H9 (cell line): ENCODE measurements at regions not wholly inside any gene's neighbourhood (a gene's known extent, or its start where the extent isn't known, plus 50 kb on each side); places are given as distances from the start of the nearest gene placed in this dataset.

Experiments
- DNase-seq: peaks from one replicate; pipeline ENCODE4 v3.0.0-alpha.2; 2017
- H2AFZ ChIP-seq: one replicate; pipeline ENCODE4 v1.6.1; 2013; ENCODE audit warnings: mild to moderate bottlenecking, low read length, control low read depth, moderate library complexity
- H2AK5ac ChIP-seq: 2 replicates; pipeline ENCODE4 v1.6.1; 2013; ENCODE audit warnings: low read length, control low read depth, mixed read lengths; ENCODE audit not compliant: insufficient read length
- H2BK120ac ChIP-seq: one replicate; pipeline ENCODE4 v1.6.1; 2013; ENCODE audit warnings: low read depth, mild to moderate bottlenecking, low read length, control low read depth, inconsistent platforms; ENCODE audit not compliant: poor library complexity, severe bottlenecking
- H2BK12ac ChIP-seq: 2 replicates; pipeline ENCODE4 v1.6.1; 2013; ENCODE audit warnings: low read length, control low read depth, mixed read lengths, low read depth; ENCODE audit not compliant: insufficient read length
- H2BK15ac ChIP-seq: 2 replicates; pipeline ENCODE4 v1.6.1; 2013; ENCODE audit warnings: low read depth, low read length, control low read depth
- H2BK20ac ChIP-seq: one replicate; pipeline ENCODE4 v1.6.1; 2013; ENCODE audit warnings: low read depth, mild to moderate bottlenecking, low read length, control low read depth, inconsistent platforms; ENCODE audit not compliant: poor library complexity, severe bottlenecking
- H2BK5ac ChIP-seq: 2 replicates; pipeline ENCODE4 v1.6.1; 2013; ENCODE audit warnings: low read length, control low read depth, mixed read lengths; ENCODE audit not compliant: insufficient read length
- H3K14ac ChIP-seq: 2 replicates; pipeline ENCODE4 v1.6.1; 2013; ENCODE audit warnings: low read length, control low read depth; ENCODE audit not compliant: insufficient read depth
- H3K18ac ChIP-seq: 2 replicates; pipeline ENCODE4 v1.6.1; 2013; ENCODE audit warnings: low read depth, mild to moderate bottlenecking, mixed read lengths, low read length, control low read depth; ENCODE audit not compliant: insufficient read length
- H3K23ac ChIP-seq: 2 replicates; pipeline ENCODE4 v1.6.1; 2013; ENCODE audit warnings: low read length, control low read depth, mixed read lengths, low read depth; ENCODE audit not compliant: insufficient read length
- H3K23me2 ChIP-seq: 2 replicates; pipeline ENCODE4 v1.6.1; 2013; ENCODE audit warnings: low read depth, mild to moderate bottlenecking, mixed read lengths, low read length, control low read depth; ENCODE audit not compliant: insufficient read length, poor library complexity, severe bottlenecking
- H3K27ac ChIP-seq: 2 replicates; pipeline ENCODE4 v1.5.1; 2013; ENCODE audit warnings: low read length, control low read depth, mixed read lengths, low read depth; ENCODE audit not compliant: insufficient read length
- H3K27me3 ChIP-seq: 2 replicates; pipeline ENCODE4 v1.6.1; 2013; ENCODE audit warnings: low read length, control low read depth, inconsistent platforms; ENCODE audit not compliant: insufficient read depth
- H3K4ac ChIP-seq: 2 replicates; pipeline ENCODE4 v1.6.1; 2013; ENCODE audit warnings: low read depth, mild to moderate bottlenecking, control low read depth, inconsistent platforms, low read length, moderate library complexity
- H3K4me1 ChIP-seq: 2 replicates; pipeline ENCODE4 v1.6.1; 2013; ENCODE audit warnings: low read length, control low read depth, inconsistent platforms; ENCODE audit not compliant: insufficient read depth
- H3K4me2 ChIP-seq: 2 replicates; pipeline ENCODE4 v1.6.1; 2013; ENCODE audit warnings: low read length, control low read depth, mixed read lengths; ENCODE audit not compliant: insufficient read length, insufficient read depth
- H3K56ac ChIP-seq: 2 replicates; pipeline ENCODE4 v1.6.1; 2013; ENCODE audit warnings: low read depth, mild to moderate bottlenecking, mixed read lengths, low read length, control low read depth; ENCODE audit not compliant: insufficient read length
- H3K79me1 ChIP-seq: 2 replicates; pipeline ENCODE4 v1.6.1; 2013; ENCODE audit warnings: low read depth, mild to moderate bottlenecking, moderate library complexity, low read length, control low read depth, inconsistent platforms; ENCODE audit not compliant: insufficient read depth, poor library complexity, severe bottlenecking
- H3K79me2 ChIP-seq: 2 replicates; pipeline ENCODE4 v1.6.1; 2013; ENCODE audit warnings: low read length, control low read depth, inconsistent platforms; ENCODE audit not compliant: insufficient read depth
- H3K9ac ChIP-seq: 2 replicates; pipeline ENCODE4 v1.6.1; 2013; ENCODE audit warnings: low read length, control low read depth, mixed read lengths; ENCODE audit not compliant: insufficient read length; ENCODE audit errors: extremely low read depth
- H3K9me3 ChIP-seq: one replicate; pipeline ENCODE4 v1.6.1; 2013; ENCODE audit warnings: low read depth, low read length, inconsistent platforms; ENCODE audit not compliant: control insufficient read depth
- H3T11ph ChIP-seq: one replicate; pipeline ENCODE4 v1.6.1; 2013; ENCODE audit warnings: mild to moderate bottlenecking, low read length, control low read depth, inconsistent platforms
- H4K20me1 ChIP-seq: one replicate; pipeline ENCODE4 v1.6.1; 2013; ENCODE audit not compliant: control insufficient read depth, insufficient read length, insufficient read depth
- H4K5ac ChIP-seq: 2 replicates; pipeline ENCODE4 v1.6.1; 2013; ENCODE audit warnings: low read depth, mild to moderate bottlenecking, mixed read lengths, low read length, control low read depth; ENCODE audit not compliant: insufficient read length
- H4K8ac ChIP-seq: replicated peaks from 2 replicates; pipeline ENCODE4 v1.6.1; 2013; ENCODE audit warnings: low read length, control low read depth, mixed read lengths, low read depth; ENCODE audit not compliant: insufficient read length
- H4K91ac ChIP-seq: 2 replicates; pipeline ENCODE4 v1.6.1; 2013; ENCODE audit warnings: low read depth, mild to moderate bottlenecking, moderate library complexity, mixed read lengths, low read length, control low read depth; ENCODE audit not compliant: insufficient read length
- H3K27ac Mint-ChIP-seq, 3 experiments: 2 replicates in 2 of 3; 3 replicates in 1 of 3; pipeline ENCODE4 v1.8.0; 2020 to 2021; ENCODE audit warnings: mixed read lengths in 3 of 3, mild to moderate bottlenecking in 1 of 3, moderate library complexity in 1 of 3
- H3K27me3 Mint-ChIP-seq: 2 replicates; pipeline ENCODE4 v1.8.0; 2021; ENCODE audit warnings: low read depth, mild to moderate bottlenecking, moderate library complexity, mixed read lengths
- H3K36me3 Mint-ChIP-seq, 3 experiments: 2 replicates in 2 of 3; 3 replicates in 1 of 3; pipeline ENCODE4 v1.8.0; 2020 to 2021; ENCODE audit warnings: low read depth in 3 of 3, mixed read lengths in 3 of 3; ENCODE audit not compliant: insufficient read depth in 1 of 3
- H3K4me1 Mint-ChIP-seq, 2 experiments: 2 replicates each; pipeline ENCODE4 v1.8.0; 2020; ENCODE audit warnings: mixed read lengths in 2 of 2
- H3K4me3 Mint-ChIP-seq, 2 experiments: 2 replicates in 1 of 2; 3 replicates in 1 of 2; pipeline ENCODE4 v1.8.0; 2020 to 2021; ENCODE audit warnings: mild to moderate bottlenecking in 2 of 2, mixed read lengths in 2 of 2, moderate library complexity in 1 of 2
- H3K9me3 Mint-ChIP-seq, 2 experiments: 2 replicates in 1 of 2; 3 replicates in 1 of 2; pipeline ENCODE4 v1.8.0; 2020; ENCODE audit warnings: mild to moderate bottlenecking in 2 of 2, mixed read lengths in 2 of 2, moderate library complexity in 1 of 2
- CTCF ChIP-seq: fragments of 200-600 bp; sonication (generic); conservative IDR thresholded peaks from 3 replicates; pipeline ENCODE4 v1.8.0; 2021; ENCODE audit warnings: antibody characterized with exemption, mild to moderate bottlenecking
- WGBS: extraction: QIAGEN DNeasy Blood & Tissue Kit; methylation state at CpG from one replicate; pipeline ENCODE4 v1.1.7; 2013; ENCODE audit warnings: missing lambda C conversion rate, low lambda C conversion rate, mixed read lengths; ENCODE audit not compliant: insufficient read length; ENCODE audit errors: extremely low coverage; 5-methylcytosine and 5-hydroxymethylcytosine counted together

DNA sequence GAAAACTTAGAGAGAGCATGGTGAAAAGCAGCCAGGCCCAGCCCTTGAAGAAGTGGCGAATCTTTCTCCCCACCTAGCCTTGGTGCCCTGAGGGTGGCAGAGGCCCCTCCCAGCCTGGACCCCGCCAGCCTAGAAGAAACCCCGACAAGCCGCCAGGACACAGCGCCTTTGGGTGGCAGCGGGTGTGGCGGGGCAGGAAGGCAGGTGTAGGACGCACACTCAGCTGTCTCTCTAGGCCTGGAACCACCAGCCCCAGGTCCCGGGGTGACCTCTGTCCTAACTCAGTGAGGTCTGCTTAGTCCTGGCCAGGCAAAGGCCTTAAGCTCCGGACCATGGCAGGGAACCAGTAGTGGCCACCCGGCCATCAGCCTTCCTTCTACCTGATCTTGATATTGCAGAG, 178.3 kb downstream of the BARX1 start:
- DNase-seq: no peak
- Histone ChIP-seq H3K4ac (no peak overlapping the region), H3K79me2 (no peaks in the 10 kb centered on the region), H3K79me1 (no peaks in the 10 kb centered on the region), H3K9me3 (no peaks in the 10 kb centered on the region), H3K23me2 (no peaks in the 10 kb centered on the region), H3K9ac (no peak overlapping the region), H4K20me1 (no peaks in the 10 kb centered on the region), H2BK15ac (no peak overlapping the region), H3K4me1 (no peaks in the 10 kb centered on the region), H4K8ac (no peak overlapping the region), H2AFZ (no peak overlapping the region), H3K56ac (no peak overlapping the region), H3K18ac (no peak overlapping the region), H2BK5ac (no peak overlapping the region), H3K23ac (no peak overlapping the region), H3K4me2 (no peak overlapping the region), H2BK20ac (no peak overlapping the region), H2BK12ac (no peak overlapping the region), H4K91ac (no peak overlapping the region), H3T11ph (no peak overlapping the region), H3K27me3 (no peaks in the 10 kb centered on the region), H2BK120ac (no peak overlapping the region), H3K27ac (no peak overlapping the region), H3K14ac (no peak overlapping the region), H4K5ac (no peak overlapping the region), H2AK5ac (no peak overlapping the region)
- Mint-ChIP-seq H3K4me1 (no peaks in the 10 kb centered on the region), H3K4me3 (no peak overlapping the region), H3K27me3 (no peaks in the 10 kb centered on the region), H3K9me3 (no peaks in the 10 kb centered on the region; a peak in 1 of 5 replicates), H3K36me3 (no peaks in the 10 kb centered on the region; a peak in 1 of 7 replicates), H3K27ac (no peak overlapping the region)
- no peak for TF ChIP-seq CTCF
- no CpG with 5 or more reads among the region's 11 CpGs for WGBS
